Prostate gland (tissue), 2 donors: ENCODE measurements at regions not wholly inside any gene's neighbourhood (a gene's known extent, or its start where the extent isn't known, plus 50 kb on each side); places are given as distances from the start of the nearest gene placed in this dataset.

Source experiments
- POLR2A ChIP-seq: fragments of 450-650 bp; IDR thresholded peaks from one replicate; pipeline ENCODE4 v1.6.1; 2016; ENCODE audit warnings: antibody characterized with exemption, mild to moderate bottlenecking
- TF ChIP-seq, protein P1 (sequence below), 4 experiments: fragments of 200-600 bp in 2 of 4; fragments of 450-650 bp in 2 of 4; sonication (generic) in 2 of 4; IDR thresholded peaks; 1 replicate in 3 of 4; 2 replicates in 1 of 4; pipeline ENCODE4 v1.5.1; 2016 to 2019; ENCODE audit warnings: antibody characterized with exemption in 4 of 4, mild to moderate bottlenecking in 2 of 4, moderate library complexity in 2 of 4

GRCh38 chr18:50454387-50454988, 79.6 kb downstream of the SKA1 start:
- TF ChIP-seq, protein P1, sequence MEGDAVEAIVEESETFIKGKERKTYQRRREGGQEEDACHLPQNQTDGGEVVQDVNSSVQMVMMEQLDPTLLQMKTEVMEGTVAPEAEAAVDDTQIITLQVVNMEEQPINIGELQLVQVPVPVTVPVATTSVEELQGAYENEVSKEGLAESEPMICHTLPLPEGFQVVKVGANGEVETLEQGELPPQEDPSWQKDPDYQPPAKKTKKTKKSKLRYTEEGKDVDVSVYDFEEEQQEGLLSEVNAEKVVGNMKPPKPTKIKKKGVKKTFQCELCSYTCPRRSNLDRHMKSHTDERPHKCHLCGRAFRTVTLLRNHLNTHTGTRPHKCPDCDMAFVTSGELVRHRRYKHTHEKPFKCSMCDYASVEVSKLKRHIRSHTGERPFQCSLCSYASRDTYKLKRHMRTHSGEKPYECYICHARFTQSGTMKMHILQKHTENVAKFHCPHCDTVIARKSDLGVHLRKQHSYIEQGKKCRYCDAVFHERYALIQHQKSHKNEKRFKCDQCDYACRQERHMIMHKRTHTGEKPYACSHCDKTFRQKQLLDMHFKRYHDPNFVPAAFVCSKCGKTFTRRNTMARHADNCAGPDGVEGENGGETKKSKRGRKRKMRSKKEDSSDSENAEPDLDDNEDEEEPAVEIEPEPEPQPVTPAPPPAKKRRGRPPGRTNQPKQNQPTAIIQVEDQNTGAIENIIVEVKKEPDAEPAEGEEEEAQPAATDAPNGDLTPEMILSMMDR (IDR thresholded peaks at IDR 0.05) = no peak
- no peak for TF ChIP-seq POLR2A
